Loucy (cell line): ENCODE measurements at regions not wholly inside any gene's neighbourhood (a gene's known extent, or its start where the extent isn't known, plus 50 kb on each side); places are given as distances from the start of the nearest gene placed in this dataset.

Source experiments
- CTCF ChIP-seq: fragments of 200-600 bp; sonication (generic); conservative IDR thresholded peaks from 2 replicates; pipeline ENCODE4 v1.5.1; 2014; ENCODE audit warnings: mild to moderate bottlenecking, antibody characterized with exemption, low read length
- EZH2phosphoT487 ChIP-seq: fragments of 200-600 bp; IDR thresholded peaks from 2 replicates; pipeline ENCODE4 v1.6.1; 2018; ENCODE audit warnings: antibody characterized with exemption, mild to moderate bottlenecking, moderate library complexity, borderline replicate concordance

GRCh38 chr4:36844448-36844847, 400.1 kb upstream of the NWD2 start:
- TF ChIP-seq CTCF = no peak
- no peak for TF ChIP-seq EZH2phosphoT487
